HEK293 (cell line): ENCODE measurements at regions not wholly inside any gene's neighbourhood (a gene's known extent, or its start where the extent isn't known, plus 50 kb on each side); places are given as distances from the start of the nearest gene placed in this dataset.

Experiments used
- CTCF ChIA-PET: fragments of 350-600 bp; formaldehyde crosslinking; extraction: SDS; loops from one replicate; lab custom pipeline; 2021; ENCODE audit warnings: antibody characterized with exemption; lab: Yijun Ruan, JAX
- POLR2A ChIA-PET: fragments of 300-600 bp; formaldehyde crosslinking; extraction: SDS; loops from one replicate; lab custom pipeline; 2020; ENCODE audit warnings: antibody characterized with exemption, inconsistent platforms; lab: Yijun Ruan, JAX
- H3K27ac ChIP-seq: fragments of 200-500 bp; sonication (Bioruptor generic); 2 replicates; pipeline ENCODE4 v1.5.1; 2014; ENCODE audit warnings: low read depth, low read length, control low read depth, inconsistent platforms; ENCODE audit errors: extremely low read depth
- H3K36me3 ChIP-seq, 2 experiments: fragments of 200-500 bp in 1 of 2; sonication (Bioruptor generic) in 1 of 2; 1 replicate in 1 of 2; 2 replicates in 1 of 2; pipeline ENCODE4 v1.5.1; 2014 to 2017; ENCODE audit warnings: inconsistent platforms in 2 of 2, low read length in 2 of 2; ENCODE audit not compliant: control insufficient read depth in 2 of 2, insufficient read depth in 1 of 2
- H3K4me1 ChIP-seq: fragments of 200-500 bp; sonication (Bioruptor generic); 2 replicates; pipeline ENCODE4 v1.5.1; 2014; ENCODE audit warnings: mild to moderate bottlenecking, low read length, inconsistent platforms; ENCODE audit not compliant: control insufficient read depth, insufficient read depth
- H3K4me3 ChIP-seq: 2 replicates; pipeline ENCODE4 v1.5.1; 2011; ENCODE audit warnings: low read depth, mild to moderate bottlenecking, control low read depth, low read length, moderate library complexity
- H3K9me3 ChIP-seq: fragments of 200-500 bp; sonication (Bioruptor generic); 2 replicates; pipeline ENCODE4 v1.5.1; 2014; ENCODE audit warnings: low read depth, low read length, inconsistent platforms; ENCODE audit not compliant: control insufficient read depth, insufficient read depth
- KLF7 ChIP-seq: fragments of 450-650 bp; formaldehyde crosslinking; IDR thresholded peaks from 2 replicates; pipeline ENCODE4 v1.5.1; 2016; ENCODE audit warnings: missing biosample characterization, missing genetic modification characterization, borderline replicate concordance
- MYNN ChIP-seq: fragments of 450-650 bp; formaldehyde crosslinking; IDR thresholded peaks from 2 replicates; pipeline ENCODE4 v1.5.1; 2016; ENCODE audit warnings: missing biosample characterization, missing genetic modification characterization, borderline replicate concordance
- PATZ1 ChIP-seq: fragments of 450-650 bp; formaldehyde crosslinking; IDR thresholded peaks from 2 replicates; pipeline ENCODE4 v1.5.1; 2016; ENCODE audit warnings: missing biosample characterization, missing genetic modification characterization
- RBAK ChIP-seq: fragments of 450-650 bp; formaldehyde crosslinking; IDR thresholded peaks from 2 replicates; pipeline ENCODE4 v1.5.1; 2016; ENCODE audit warnings: missing biosample characterization, missing genetic modification characterization
- YY2 ChIP-seq: fragments of 450-650 bp; formaldehyde crosslinking; IDR thresholded peaks from 2 replicates; pipeline ENCODE4 v1.5.1; 2016; ENCODE audit warnings: missing biosample characterization, missing genetic modification characterization
- ZBTB20 ChIP-seq: fragments of 450-650 bp; formaldehyde crosslinking; IDR thresholded peaks from 2 replicates; pipeline ENCODE4 v1.5.1; 2016; ENCODE audit warnings: missing biosample characterization, missing genetic modification characterization
- ZBTB7A ChIP-seq: fragments of 450-650 bp; formaldehyde crosslinking; IDR thresholded peaks from 2 replicates; pipeline ENCODE4 v1.5.1; 2016; ENCODE audit warnings: low read depth, missing biosample characterization, missing genetic modification characterization
- ZNF394 ChIP-seq: fragments of 450-650 bp; formaldehyde crosslinking; IDR thresholded peaks from 2 replicates; pipeline ENCODE4 v1.5.1; 2016; ENCODE audit warnings: missing biosample characterization, missing genetic modification characterization, mild to moderate bottlenecking, moderate library complexity, borderline replicate concordance
- ZNF514 ChIP-seq: fragments of 450-650 bp; formaldehyde crosslinking; IDR thresholded peaks from 2 replicates; pipeline ENCODE4 v1.5.1; 2016; ENCODE audit warnings: missing biosample characterization, missing genetic modification characterization
- ZNF639 ChIP-seq: fragments of 450-650 bp; formaldehyde crosslinking; IDR thresholded peaks from 2 replicates; pipeline ENCODE4 v1.5.1; 2016; ENCODE audit warnings: missing biosample characterization, missing genetic modification characterization
- ZNF707 ChIP-seq: fragments of 450-650 bp; formaldehyde crosslinking; IDR thresholded peaks from 2 replicates; pipeline ENCODE4 v1.5.1; 2016; ENCODE audit warnings: missing biosample characterization, missing genetic modification characterization
- ZNF777 ChIP-seq: fragments of 450-650 bp; formaldehyde crosslinking; IDR thresholded peaks from 2 replicates; pipeline ENCODE4 v1.5.1; 2017; ENCODE audit warnings: missing biosample characterization, missing genetic modification characterization, borderline replicate concordance
- TF ChIP-seq, protein P1 (sequence below): fragments of 450-650 bp; formaldehyde crosslinking; conservative IDR thresholded peaks from 2 replicates; pipeline ENCODE4 v1.5.1; 2016; ENCODE audit warnings: low read depth, missing biosample characterization, missing genetic modification characterization
- TF ChIP-seq, protein P2 (sequence below): fragments of 450-650 bp; formaldehyde crosslinking; IDR thresholded peaks from 2 replicates; pipeline ENCODE4 v1.5.1; 2016; ENCODE audit warnings: missing biosample characterization, missing genetic modification characterization
- TF ChIP-seq, protein P3 (sequence below): IDR thresholded peaks from 2 replicates; pipeline ENCODE4 v1.6.1; 2011; ENCODE audit warnings: mild to moderate bottlenecking, low read depth, low read length, borderline replicate concordance
- TF ChIP-seq, protein P4 (sequence below): fragments of 450-650 bp; formaldehyde crosslinking; IDR thresholded peaks from 2 replicates; pipeline ENCODE4 v1.5.1; 2016; ENCODE audit warnings: missing biosample characterization, missing genetic modification characterization

DNA sequence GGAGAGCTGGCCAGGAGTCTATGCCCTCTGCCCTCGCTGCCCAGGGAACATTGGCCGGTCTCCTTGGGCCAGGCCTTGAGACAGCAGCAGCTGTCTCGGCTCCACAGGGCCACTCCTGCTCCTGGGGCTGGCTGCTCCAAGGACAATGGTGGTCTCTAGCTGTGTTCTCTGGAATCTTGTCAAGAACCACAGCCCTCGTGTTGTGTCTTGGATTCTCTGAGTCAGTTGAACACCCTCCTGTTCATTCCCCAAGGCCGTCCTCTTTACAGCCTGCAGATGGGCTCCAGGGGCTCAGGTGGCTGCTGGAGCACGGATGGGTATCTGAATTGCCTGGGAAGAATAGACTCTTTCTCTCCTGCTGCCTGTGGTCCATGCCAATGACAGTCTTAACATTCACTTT is 511.1 kb downstream of the GLRX3 start:
- H3K4me3 ChIP-seq, result no peak overlapping the region
- no peaks in the 10 kb centered on the region for H3K9me3 ChIP-seq
- CTCF ChIA-PET, result no interaction called here
- no peak overlapping the region for H3K27ac ChIP-seq
- no peaks in the 10 kb centered on the region for H3K36me3 ChIP-seq
- POLR2A ChIA-PET, result no interaction called here
- TF ChIP-seq ZNF639 (tag by site-specific recombination) (no peak), PATZ1 (tag by site-specific recombination) (no peak), ZNF514 (tag by site-specific recombination) (no peak), ZBTB20 (tag by site-specific recombination) (no peak), YY2 (tag by site-specific recombination) (no peak), ZBTB7A (tag by site-specific recombination) (no peak)
- TF ChIP-seq, protein P1, sequence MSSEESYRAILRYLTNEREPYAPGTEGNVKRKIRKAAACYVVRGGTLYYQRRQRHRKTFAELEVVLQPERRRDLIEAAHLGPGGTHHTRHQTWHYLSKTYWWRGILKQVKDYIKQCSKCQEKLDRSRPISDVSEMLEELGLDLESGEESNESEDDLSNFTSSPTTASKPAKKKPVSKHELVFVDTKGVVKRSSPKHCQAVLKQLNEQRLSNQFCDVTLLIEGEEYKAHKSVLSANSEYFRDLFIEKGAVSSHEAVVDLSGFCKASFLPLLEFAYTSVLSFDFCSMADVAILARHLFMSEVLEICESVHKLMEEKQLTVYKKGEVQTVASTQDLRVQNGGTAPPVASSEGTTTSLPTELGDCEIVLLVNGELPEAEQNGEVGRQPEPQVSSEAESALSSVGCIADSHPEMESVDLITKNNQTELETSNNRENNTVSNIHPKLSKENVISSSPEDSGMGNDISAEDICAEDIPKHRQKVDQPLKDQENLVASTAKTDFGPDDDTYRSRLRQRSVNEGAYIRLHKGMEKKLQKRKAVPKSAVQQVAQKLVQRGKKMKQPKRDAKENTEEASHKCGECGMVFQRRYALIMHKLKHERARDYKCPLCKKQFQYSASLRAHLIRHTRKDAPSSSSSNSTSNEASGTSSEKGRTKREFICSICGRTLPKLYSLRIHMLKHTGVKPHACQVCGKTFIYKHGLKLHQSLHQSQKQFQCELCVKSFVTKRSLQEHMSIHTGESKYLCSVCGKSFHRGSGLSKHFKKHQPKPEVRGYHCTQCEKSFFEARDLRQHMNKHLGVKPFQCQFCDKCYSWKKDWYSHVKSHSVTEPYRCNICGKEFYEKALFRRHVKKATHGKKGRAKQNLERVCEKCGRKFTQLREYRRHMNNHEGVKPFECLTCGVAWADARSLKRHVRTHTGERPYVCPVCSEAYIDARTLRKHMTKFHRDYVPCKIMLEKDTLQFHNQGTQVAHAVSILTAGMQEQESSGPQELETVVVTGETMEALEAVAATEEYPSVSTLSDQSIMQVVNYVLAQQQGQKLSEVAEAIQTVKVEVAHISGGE (tag by site-specific recombination), result no peak
- TF ChIP-seq, protein P2, sequence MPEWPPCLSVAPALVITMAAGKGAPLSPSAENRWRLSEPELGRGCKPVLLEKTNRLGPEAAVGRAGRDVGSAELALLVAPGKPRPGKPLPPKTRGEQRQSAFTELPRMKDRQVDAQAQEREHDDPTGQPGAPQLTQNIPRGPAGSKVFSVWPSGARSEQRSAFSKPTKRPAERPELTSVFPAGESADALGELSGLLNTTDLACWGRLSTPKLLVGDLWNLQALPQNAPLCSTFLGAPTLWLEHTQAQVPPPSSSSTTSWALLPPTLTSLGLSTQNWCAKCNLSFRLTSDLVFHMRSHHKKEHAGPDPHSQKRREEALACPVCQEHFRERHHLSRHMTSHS (tag by site-specific recombination), result no peak
- TF ChIP-seq, protein P3, sequence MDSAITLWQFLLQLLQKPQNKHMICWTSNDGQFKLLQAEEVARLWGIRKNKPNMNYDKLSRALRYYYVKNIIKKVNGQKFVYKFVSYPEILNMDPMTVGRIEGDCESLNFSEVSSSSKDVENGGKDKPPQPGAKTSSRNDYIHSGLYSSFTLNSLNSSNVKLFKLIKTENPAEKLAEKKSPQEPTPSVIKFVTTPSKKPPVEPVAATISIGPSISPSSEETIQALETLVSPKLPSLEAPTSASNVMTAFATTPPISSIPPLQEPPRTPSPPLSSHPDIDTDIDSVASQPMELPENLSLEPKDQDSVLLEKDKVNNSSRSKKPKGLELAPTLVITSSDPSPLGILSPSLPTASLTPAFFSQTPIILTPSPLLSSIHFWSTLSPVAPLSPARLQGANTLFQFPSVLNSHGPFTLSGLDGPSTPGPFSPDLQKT, result no peak
- H3K4me1 ChIP-seq, result no peaks in the 10 kb centered on the region

DNA sequence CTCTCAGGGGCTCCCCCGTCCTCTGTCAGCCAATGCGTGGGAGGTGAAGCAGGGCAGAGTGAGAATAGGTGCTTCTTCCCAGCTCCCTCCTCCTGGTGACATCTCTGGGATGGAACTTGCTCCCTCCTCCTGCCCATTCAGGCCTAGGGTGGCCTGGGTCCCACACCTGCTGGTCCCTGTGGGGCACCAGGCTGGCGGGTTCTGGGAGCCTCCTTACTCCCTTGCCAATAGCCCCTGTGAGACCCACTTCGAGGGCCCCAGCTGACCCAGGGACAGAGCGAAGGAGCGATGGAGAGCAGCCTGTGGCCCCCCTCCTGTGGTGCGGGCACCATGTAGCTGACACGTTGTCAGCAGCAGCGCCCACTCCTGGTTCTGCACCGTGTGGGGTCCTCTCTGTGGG is 512.6 kb downstream of the GLRX3 start:
- no peak for TF ChIP-seq ZNF394 (tag by site-specific recombination)
- TF ChIP-seq ZNF777 (tag by site-specific recombination), result no peak
- no peak for TF ChIP-seq KLF7
- TF ChIP-seq MYNN (tag by site-specific recombination), result no peak
- TF ChIP-seq, protein P4, sequence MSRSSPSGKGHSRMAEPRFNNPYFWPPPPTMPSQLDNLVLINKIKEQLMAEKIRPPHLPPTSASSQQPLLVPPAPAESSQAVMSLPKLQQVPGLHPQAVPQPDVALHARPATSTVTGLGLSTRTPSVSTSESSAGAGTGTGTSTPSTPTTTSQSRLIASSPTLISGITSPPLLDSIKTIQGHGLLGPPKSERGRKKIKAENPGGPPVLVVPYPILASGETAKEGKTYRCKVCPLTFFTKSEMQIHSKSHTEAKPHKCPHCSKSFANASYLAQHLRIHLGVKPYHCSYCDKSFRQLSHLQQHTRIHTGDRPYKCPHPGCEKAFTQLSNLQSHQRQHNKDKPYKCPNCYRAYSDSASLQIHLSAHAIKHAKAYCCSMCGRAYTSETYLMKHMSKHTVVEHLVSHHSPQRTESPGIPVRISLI (tag by site-specific recombination), result no peak
- no peak for TF ChIP-seq ZNF707
- no peak for TF ChIP-seq RBAK (tag by site-specific recombination)
- TF ChIP-seq, all 188 proteins: peak for 0
- CTCF ChIA-PET, result no interaction called here

More for the DNA sequence above, 512.6 kb downstream of the GLRX3 start:
- H3K4me3 ChIP-seq, result no peak overlapping the region
- H3K27ac ChIP-seq, result no peak overlapping the region
- no peaks in the 10 kb centered on the region for H3K9me3 ChIP-seq
- H3K36me3 ChIP-seq, result no peaks in the 10 kb centered on the region
- POLR2A ChIA-PET, result no interaction called here
- no peaks in the 10 kb centered on the region for H3K4me1 ChIP-seq
